HL-60 (cell line): ENCODE measurements at regions not wholly inside any gene's neighbourhood (a gene's known extent, or its start where the extent isn't known, plus 50 kb on each side); places are given as distances from the start of the nearest gene placed in this dataset.

ENCODE experiments used
- GABPA ChIP-seq: IDR thresholded peaks from 2 replicates; pipeline ENCODE4 v1.6.1; 2012; ENCODE audit warnings: low read depth
- TF ChIP-seq, protein P1 (sequence below): IDR thresholded peaks from one replicate; pipeline ENCODE4 v1.5.1; 2011; ENCODE audit warnings: low read length, control low read depth, inconsistent platforms; ENCODE audit not compliant: insufficient read depth
- TF ChIP-seq, protein P2 (sequence below): IDR thresholded peaks from 2 replicates; pipeline ENCODE4 v1.6.1; 2012; ENCODE audit warnings: low read depth; ENCODE audit not compliant: insufficient replicate concordance

DNA sequence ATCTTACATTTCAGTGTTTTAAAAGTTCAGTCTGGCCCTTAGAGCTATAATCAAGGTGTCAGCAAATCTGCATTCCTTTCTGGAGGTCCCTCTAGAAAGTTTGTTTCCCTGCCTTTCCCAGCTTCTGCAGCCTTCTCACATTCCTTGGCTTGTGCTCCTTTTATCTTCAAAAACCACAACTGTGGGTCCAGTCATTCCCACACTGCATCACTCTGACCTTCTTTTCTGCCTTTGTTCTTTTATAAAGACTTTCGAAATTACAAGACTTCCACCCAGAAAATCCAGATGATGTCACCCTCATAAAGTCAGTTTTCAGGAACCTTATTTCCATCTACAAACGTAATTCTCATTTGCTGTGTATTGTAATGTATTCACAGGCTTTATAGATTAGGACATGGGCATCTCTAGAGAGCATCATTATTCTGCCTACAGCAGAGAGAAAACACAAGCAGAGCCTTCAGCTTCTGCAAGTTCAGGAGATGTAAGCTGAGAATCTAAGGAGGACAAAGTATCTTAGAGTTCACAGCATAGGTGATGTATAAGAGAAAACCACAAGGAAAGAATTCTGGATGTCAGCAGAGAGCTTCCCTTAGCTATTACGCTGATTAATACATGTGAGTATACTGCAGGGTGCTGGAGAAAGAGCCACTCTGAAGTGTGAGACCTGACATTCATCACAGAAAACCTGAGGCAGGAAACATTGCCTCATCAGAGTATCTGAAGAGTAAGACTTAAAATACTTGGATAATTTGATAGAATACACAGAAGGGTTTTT, 1100.2 kb downstream of the CBLN2 start:
- TF ChIP-seq, protein P1, sequence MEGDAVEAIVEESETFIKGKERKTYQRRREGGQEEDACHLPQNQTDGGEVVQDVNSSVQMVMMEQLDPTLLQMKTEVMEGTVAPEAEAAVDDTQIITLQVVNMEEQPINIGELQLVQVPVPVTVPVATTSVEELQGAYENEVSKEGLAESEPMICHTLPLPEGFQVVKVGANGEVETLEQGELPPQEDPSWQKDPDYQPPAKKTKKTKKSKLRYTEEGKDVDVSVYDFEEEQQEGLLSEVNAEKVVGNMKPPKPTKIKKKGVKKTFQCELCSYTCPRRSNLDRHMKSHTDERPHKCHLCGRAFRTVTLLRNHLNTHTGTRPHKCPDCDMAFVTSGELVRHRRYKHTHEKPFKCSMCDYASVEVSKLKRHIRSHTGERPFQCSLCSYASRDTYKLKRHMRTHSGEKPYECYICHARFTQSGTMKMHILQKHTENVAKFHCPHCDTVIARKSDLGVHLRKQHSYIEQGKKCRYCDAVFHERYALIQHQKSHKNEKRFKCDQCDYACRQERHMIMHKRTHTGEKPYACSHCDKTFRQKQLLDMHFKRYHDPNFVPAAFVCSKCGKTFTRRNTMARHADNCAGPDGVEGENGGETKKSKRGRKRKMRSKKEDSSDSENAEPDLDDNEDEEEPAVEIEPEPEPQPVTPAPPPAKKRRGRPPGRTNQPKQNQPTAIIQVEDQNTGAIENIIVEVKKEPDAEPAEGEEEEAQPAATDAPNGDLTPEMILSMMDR: no peak
- TF ChIP-seq, protein P2, sequence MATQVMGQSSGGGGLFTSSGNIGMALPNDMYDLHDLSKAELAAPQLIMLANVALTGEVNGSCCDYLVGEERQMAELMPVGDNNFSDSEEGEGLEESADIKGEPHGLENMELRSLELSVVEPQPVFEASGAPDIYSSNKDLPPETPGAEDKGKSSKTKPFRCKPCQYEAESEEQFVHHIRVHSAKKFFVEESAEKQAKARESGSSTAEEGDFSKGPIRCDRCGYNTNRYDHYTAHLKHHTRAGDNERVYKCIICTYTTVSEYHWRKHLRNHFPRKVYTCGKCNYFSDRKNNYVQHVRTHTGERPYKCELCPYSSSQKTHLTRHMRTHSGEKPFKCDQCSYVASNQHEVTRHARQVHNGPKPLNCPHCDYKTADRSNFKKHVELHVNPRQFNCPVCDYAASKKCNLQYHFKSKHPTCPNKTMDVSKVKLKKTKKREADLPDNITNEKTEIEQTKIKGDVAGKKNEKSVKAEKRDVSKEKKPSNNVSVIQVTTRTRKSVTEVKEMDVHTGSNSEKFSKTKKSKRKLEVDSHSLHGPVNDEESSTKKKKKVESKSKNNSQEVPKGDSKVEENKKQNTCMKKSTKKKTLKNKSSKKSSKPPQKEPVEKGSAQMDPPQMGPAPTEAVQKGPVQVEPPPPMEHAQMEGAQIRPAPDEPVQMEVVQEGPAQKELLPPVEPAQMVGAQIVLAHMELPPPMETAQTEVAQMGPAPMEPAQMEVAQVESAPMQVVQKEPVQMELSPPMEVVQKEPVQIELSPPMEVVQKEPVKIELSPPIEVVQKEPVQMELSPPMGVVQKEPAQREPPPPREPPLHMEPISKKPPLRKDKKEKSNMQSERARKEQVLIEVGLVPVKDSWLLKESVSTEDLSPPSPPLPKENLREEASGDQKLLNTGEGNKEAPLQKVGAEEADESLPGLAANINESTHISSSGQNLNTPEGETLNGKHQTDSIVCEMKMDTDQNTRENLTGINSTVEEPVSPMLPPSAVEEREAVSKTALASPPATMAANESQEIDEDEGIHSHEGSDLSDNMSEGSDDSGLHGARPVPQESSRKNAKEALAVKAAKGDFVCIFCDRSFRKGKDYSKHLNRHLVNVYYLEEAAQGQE: no peak
- no peak for TF ChIP-seq GABPA
